Testis (tissue), 2 donors: ENCODE measurements at regions not wholly inside any gene's neighbourhood (a gene's known extent, or its start where the extent isn't known, plus 50 kb on each side); places are given as distances from the start of the nearest gene placed in this dataset.

Experiments
- DNase-seq: peaks from one replicate; pipeline ENCODE4 v3.0.0-alpha.2; 2019
- H3K27ac ChIP-seq, 2 donors: fragments of 200-600 bp; sonication (generic); one replicate each; pipeline ENCODE4 v1.5.1; 2019
- H3K27me3 ChIP-seq: fragments of 200-600 bp; sonication (generic); one replicate; pipeline ENCODE4 v1.5.1; 2019
- H3K36me3 ChIP-seq: fragments of 200-600 bp; sonication (generic); one replicate; pipeline ENCODE4 v1.5.1; 2017; ENCODE audit warnings: low read depth; ENCODE audit errors: missing control alignments
- H3K4me1 ChIP-seq: fragments of 200-600 bp; sonication (generic); one replicate; pipeline ENCODE4 v1.5.1; 2019
- H3K4me3 ChIP-seq, 2 donors: fragments of 200-600 bp; sonication (generic); one replicate each; pipeline ENCODE4 v1.5.1; 2017 to 2019
- H3K9me3 ChIP-seq: fragments of 200-600 bp; sonication (generic); one replicate; pipeline ENCODE4 v1.5.1; 2017
- POLR2A ChIP-seq: fragments of 450-650 bp; IDR thresholded peaks from one replicate; pipeline ENCODE4 v1.6.1; 2017; ENCODE audit warnings: antibody characterized with exemption, mild to moderate bottlenecking, moderate library complexity
- WGBS, 2 donors: methylation state at CpG; one replicate each; pipeline ENCODE4 v1.1.5; 2018; 5-methylcytosine and 5-hydroxymethylcytosine counted together
- intact Hi-C: fragments of 100-400 bp; cut with DNase I; formaldehyde crosslinking; loops from one replicate; pipeline ENCODE4 v1.15.1; 2023; ENCODE audit warnings: low total_unique reads
- TF ChIP-seq, protein P1 (sequence below), 3 experiments: fragments of 450-650 bp in 2 of 3; fragments of 200-600 bp in 1 of 3; sonication (generic) in 1 of 3; IDR thresholded peaks; one replicate each; pipeline ENCODE4 v1.5.1; 2016 to 2019; ENCODE audit warnings: antibody characterized with exemption in 3 of 3, mild to moderate bottlenecking in 2 of 3, moderate library complexity in 1 of 3

DNA sequence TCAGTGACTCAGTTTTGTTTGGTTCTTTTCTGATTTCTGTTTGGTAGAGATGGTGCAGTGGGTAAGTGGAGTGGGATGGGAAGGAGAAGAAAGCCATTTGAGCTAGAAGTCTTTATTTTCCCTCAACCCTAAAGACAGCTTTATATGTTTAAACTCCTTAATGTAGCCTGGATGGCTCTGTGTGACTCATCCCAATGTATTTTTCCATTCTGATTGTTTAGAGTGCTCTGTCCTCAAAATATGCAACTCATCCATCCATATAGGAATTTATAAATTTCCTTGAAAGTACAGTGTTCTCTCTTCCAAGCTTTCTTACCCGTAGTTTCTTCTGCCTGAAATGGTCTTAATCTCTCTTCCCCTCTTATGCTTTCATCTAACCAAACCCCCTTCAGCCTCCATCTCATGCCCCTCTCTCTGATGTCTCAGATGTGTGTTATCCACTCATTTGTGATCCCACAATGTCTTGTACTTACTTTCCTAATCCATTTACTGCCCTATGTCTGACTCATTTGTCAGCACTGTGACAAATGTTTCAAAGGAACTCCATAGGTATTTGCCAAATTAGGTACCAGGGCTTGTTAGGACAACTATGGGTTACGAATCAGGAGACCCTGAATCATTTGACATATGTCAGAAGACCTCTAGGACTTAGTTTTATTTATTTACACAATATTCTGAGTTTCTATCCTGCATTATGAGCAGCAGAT lies 217.5 kb upstream of the SGCD start:
- Histone ChIP-seq H3K27me3 (no peaks in the 10 kb centered on the region), H3K36me3 (no peaks in the 10 kb centered on the region), H3K4me1 (no peaks in the 10 kb centered on the region), H3K9me3 (no peaks in the 10 kb centered on the region), H3K27ac (no peak overlapping the region), H3K4me3 (no peak overlapping the region)
- no peak for DNase-seq
- TF ChIP-seq, protein P1, sequence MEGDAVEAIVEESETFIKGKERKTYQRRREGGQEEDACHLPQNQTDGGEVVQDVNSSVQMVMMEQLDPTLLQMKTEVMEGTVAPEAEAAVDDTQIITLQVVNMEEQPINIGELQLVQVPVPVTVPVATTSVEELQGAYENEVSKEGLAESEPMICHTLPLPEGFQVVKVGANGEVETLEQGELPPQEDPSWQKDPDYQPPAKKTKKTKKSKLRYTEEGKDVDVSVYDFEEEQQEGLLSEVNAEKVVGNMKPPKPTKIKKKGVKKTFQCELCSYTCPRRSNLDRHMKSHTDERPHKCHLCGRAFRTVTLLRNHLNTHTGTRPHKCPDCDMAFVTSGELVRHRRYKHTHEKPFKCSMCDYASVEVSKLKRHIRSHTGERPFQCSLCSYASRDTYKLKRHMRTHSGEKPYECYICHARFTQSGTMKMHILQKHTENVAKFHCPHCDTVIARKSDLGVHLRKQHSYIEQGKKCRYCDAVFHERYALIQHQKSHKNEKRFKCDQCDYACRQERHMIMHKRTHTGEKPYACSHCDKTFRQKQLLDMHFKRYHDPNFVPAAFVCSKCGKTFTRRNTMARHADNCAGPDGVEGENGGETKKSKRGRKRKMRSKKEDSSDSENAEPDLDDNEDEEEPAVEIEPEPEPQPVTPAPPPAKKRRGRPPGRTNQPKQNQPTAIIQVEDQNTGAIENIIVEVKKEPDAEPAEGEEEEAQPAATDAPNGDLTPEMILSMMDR (IDR thresholded peaks at IDR 0.05): no peak
- no peak for TF ChIP-seq POLR2A
- WGBS, 2 donors: 80 to 82% methylated on average over 2 of the region's 2 CpGs
- intact Hi-C loops: no loop called here

DNA sequence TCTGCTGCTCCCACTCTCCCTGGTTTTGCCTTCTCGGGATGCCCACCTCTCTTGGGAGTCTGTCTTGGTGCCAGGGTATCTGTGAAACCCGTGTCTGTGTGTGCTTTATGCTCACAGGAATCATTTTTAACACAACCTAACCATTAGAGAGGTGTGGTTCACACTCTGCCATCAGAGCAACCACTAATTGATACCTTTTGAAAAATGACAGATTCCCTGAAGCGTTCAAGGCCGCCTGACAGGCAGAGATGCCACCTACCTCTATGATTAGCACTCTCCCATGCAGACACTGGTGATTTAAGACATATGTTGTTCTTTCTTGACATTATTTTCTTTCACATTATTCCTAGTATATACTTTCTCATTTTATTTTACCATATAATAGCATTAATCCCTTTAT lies 207.3 kb upstream of the SGCD start:
- Histone ChIP-seq H3K9me3 (no peaks in the 10 kb centered on the region), H3K4me1 (no peaks in the 10 kb centered on the region)
- WGBS, 2 donors: 87 to 96% methylated on average over 4 of the region's 4 CpGs

DNA sequence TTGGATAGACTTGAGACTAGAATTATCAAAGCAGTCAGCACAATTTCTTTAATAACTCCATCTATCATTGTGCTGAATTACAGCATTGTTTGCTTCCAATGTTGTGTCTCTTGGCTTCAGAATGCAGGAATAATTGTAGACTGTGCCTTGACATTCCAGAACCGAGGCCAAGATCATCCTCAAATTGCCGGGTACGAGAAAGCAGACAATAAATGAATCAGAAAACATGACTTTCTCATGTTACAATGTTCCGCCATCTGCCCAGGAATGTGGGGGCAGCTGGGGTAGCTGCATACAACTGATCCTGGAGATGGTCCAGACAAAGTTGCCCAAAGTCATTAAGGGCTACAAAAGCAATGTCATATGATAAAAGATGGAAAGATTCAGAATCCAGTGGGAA lies 206.2 kb upstream of the SGCD start:
- WGBS, 2 donors: 41 to 61% methylated on average over 4 of the region's 4 CpGs
- intact Hi-C loops: no loop called here
- Histone ChIP-seq H3K9me3 (no peaks in the 10 kb centered on the region), H3K4me1 (no peaks in the 10 kb centered on the region), H3K27ac (no peak overlapping the region), H3K27me3 (no peaks in the 10 kb centered on the region), H3K36me3 (no peaks in the 10 kb centered on the region), H3K4me3 (no peak overlapping the region)
- no peak for TF ChIP-seq POLR2A
- TF ChIP-seq, protein P1 (IDR thresholded peaks at IDR 0.05): no peak
- DNase-seq: peak; percentile 13

More for the DNA sequence above, 207.3 kb upstream of the SGCD start:
- TF ChIP-seq POLR2A: no peak
- TF ChIP-seq, protein P1 (IDR thresholded peaks at IDR 0.05): no peak
- Histone ChIP-seq H3K4me3 (no peak overlapping the region), H3K27ac (no peak overlapping the region), H3K27me3 (no peaks in the 10 kb centered on the region), H3K36me3 (no peaks in the 10 kb centered on the region)
- intact Hi-C loops: no loop called here
- DNase-seq: no peak

DNA sequence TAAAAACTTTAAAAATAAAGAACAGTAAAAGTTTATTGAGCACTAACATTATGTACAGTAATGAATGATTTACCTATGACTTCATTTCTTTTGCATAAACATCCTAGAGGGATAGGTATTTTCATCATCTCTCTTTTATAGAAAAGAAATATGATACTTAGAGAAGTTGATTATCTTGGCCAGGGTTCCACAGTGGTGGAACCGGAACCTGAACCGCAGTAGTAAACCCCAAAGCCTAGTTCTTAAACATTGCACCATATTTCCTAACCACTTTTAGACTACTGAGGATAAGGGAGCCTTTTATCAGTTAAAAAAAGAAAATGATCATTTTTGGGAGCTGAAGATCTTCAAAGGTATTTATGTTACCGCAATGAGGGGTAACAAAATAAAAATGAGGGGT lies 205.7 kb upstream of the SGCD start:
- WGBS, 2 donors: 70 to 77% methylated on average over 3 of the region's 3 CpGs
- Histone ChIP-seq H3K27me3 (no peaks in the 10 kb centered on the region), H3K4me1 (no peaks in the 10 kb centered on the region), H3K27ac (no peak overlapping the region), H3K36me3 (no peaks in the 10 kb centered on the region), H3K9me3 (no peaks in the 10 kb centered on the region), H3K4me3 (no peak overlapping the region)
- intact Hi-C loops: no loop called here
- TF ChIP-seq, protein P1 (IDR thresholded peaks at IDR 0.05): no peak
- TF ChIP-seq POLR2A: no peak
- no peak for DNase-seq

DNA sequence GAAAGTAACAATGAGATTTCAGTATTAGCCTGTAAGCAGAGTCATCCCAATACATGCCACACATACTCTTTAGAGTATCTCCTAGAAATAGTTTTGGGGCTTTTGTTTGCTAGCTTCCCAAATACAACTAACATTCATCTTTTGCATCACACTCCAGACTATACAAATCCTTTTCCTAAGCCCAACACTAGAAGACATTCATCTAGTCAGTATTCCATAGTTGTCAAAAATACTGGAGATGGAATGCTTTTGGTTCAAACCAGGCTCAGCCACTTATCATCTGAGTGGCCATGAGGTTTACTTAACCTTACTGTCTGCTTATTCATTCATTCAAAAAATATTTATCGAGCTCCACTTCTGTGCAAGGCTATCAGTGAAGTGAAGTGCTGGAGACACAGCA lies 205.1 kb upstream of the SGCD start:
- Histone ChIP-seq H3K4me1 (no peaks in the 10 kb centered on the region), H3K27me3 (no peaks in the 10 kb centered on the region), H3K36me3 (no peaks in the 10 kb centered on the region), H3K9me3 (no peaks in the 10 kb centered on the region), H3K4me3 (no peak overlapping the region), H3K27ac (no peak overlapping the region)
- TF ChIP-seq, protein P1 (IDR thresholded peaks at IDR 0.05): no peak
- TF ChIP-seq POLR2A: no peak
- 70 to 83% methylated on average over 1 of the region's 1 CpG for WGBS, 2 donors
- no peak for DNase-seq
- intact Hi-C loops: no loop called here
